Type B pancreatic cell (in vitro differentiated cells): ENCODE measurements at regions not wholly inside any gene's neighbourhood (a gene's known extent, or its start where the extent isn't known, plus 50 kb on each side); places are given as distances from the start of the nearest gene placed in this dataset.
"Not testable (repeated sequence)": the region's sequence is repeated elsewhere in the genome, so short reads cannot be mapped to it uniquely, and the experiment has no call there.

Source experiments
- DNase-seq: peaks from one replicate; pipeline ENCODE4 v3.0.0; 2021; ENCODE audit warnings: mixed read lengths; ENCODE audit not compliant: unreplicated experiment; ENCODE audit errors: extremely low spot score
- H3K27ac Mint-ChIP-seq: 2 replicates; pipeline ENCODE4 v1.8.0; 2021; ENCODE audit warnings: mild to moderate bottlenecking, mixed read lengths
- H3K27me3 Mint-ChIP-seq: 2 replicates; pipeline ENCODE4 v1.8.0; 2021; ENCODE audit warnings: mixed read lengths
- H3K36me3 Mint-ChIP-seq: 2 replicates; pipeline ENCODE4 v1.8.0; 2021; ENCODE audit warnings: mixed read lengths
- H3K4me1 Mint-ChIP-seq: one replicate; pipeline ENCODE4 v1.8.0; 2021; ENCODE audit warnings: mixed read lengths; ENCODE audit not compliant: unreplicated experiment
- H3K4me3 Mint-ChIP-seq: 2 replicates; pipeline ENCODE4 v1.8.0; 2021; ENCODE audit warnings: mild to moderate bottlenecking, mixed read lengths
- H3K9me3 Mint-ChIP-seq: 2 replicates; pipeline ENCODE4 v1.8.0; 2021; ENCODE audit warnings: mixed read lengths
- CTCF ChIP-seq: fragments of 200-600 bp; sonication (generic); conservative IDR thresholded peaks from 2 replicates; pipeline ENCODE4 v1.5.0; 2021; ENCODE audit warnings: antibody characterized with exemption, mild to moderate bottlenecking

- DNase-seq = no peak
Measured at GRCh38 chr2:31693882-31694281, 113.1 kb upstream of the SRD5A2 start.

GRCh38 chr2:31688282-31688681 lies 107.5 kb upstream of the SRD5A2 start:
- Mint-ChIP-seq H3K4me3 (no peak overlapping the region), H3K36me3 (no peaks in the 10 kb centered on the region), H3K27ac (no peak overlapping the region), H3K9me3 (peaks cover 21% of the 10 kb centered on the region), H3K4me1 (no peaks in the 10 kb centered on the region), H3K27me3 (no peaks in the 10 kb centered on the region)
- TF ChIP-seq CTCF = peak; percentile 75
- no peak for DNase-seq

More at GRCh38 chr2:31693882-31694281, 113.1 kb upstream of the SRD5A2 start:
- H3K4me1 Mint-ChIP-seq = no peaks in the 10 kb centered on the region
- H3K4me3 Mint-ChIP-seq = no peak overlapping the region
- TF ChIP-seq CTCF = no peak
- H3K36me3 Mint-ChIP-seq = no peaks in the 10 kb centered on the region
- H3K27ac Mint-ChIP-seq = no peak overlapping the region
- peaks cover 21% of the 10 kb centered on the region for H3K9me3 Mint-ChIP-seq
- no peaks in the 10 kb centered on the region for H3K27me3 Mint-ChIP-seq

DNA sequence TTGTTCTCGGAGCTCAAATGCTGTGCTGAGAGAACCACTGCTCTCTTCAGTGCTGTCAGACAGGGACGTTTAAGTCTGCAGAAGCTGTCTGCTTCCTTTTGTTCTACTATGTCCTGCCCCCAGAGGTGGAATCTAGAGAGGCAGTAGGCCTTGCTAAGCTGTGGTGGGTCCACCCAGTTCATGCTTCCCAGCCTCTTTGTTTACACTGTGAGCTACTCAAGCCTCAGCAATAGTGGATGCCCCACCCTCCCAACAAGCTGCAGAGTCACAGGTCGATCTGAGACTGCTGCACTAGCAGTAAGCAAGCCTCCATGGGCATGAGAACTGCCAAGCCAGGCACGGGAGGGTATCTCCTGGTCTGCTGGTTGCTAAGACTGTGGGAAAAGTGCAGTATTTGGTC lies 102.8 kb upstream of the SRD5A2 start:
- not testable (repeated sequence) for H3K4me3 Mint-ChIP-seq, H3K27ac Mint-ChIP-seq, H3K27me3 Mint-ChIP-seq, H3K36me3 Mint-ChIP-seq, DNase-seq, H3K9me3 Mint-ChIP-seq, H3K4me1 Mint-ChIP-seq

GRCh38 chr2:31675485-31675901 lies 94.8 kb upstream of the SRD5A2 start:
- TF ChIP-seq CTCF = peak; percentile 66
- Mint-ChIP-seq H3K36me3 (no peaks in the 10 kb centered on the region), H3K9me3 (peaks cover 12% of the 10 kb centered on the region), H3K27ac (no peak overlapping the region), H3K4me3 (no peak overlapping the region), H3K27me3 (peaks cover 2% of the 10 kb centered on the region), H3K4me1 (no peaks in the 10 kb centered on the region)
- no peak for DNase-seq

DNA sequence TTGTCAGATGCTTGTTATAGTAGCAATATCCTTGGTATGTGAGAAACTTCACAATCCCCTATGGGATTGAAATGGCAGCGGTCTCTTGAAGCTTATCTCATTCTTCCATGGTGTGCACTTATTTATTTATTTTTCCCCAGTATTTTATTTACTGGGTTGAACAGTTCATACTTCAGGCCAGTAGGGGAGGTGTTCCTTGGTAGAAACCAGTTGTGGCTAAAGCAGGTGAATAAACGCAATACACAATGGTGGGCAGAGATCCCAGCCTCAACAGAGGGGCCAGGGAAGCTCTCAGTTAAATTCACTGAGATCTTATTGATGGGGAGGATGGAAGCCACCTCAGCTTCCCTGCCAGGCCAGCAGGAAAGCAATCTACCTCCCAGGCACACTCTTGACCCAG lies 93.7 kb upstream of the SRD5A2 start:
- no peak for DNase-seq
- no peaks in the 10 kb centered on the region for H3K4me1 Mint-ChIP-seq
- peaks cover 13% of the 10 kb centered on the region for H3K9me3 Mint-ChIP-seq
- H3K27ac Mint-ChIP-seq = no peak overlapping the region
- peaks cover 2% of the 10 kb centered on the region for H3K27me3 Mint-ChIP-seq
- no peak overlapping the region for H3K4me3 Mint-ChIP-seq
- peak; percentile 40 for TF ChIP-seq CTCF
- no peaks in the 10 kb centered on the region for H3K36me3 Mint-ChIP-seq

DNA sequence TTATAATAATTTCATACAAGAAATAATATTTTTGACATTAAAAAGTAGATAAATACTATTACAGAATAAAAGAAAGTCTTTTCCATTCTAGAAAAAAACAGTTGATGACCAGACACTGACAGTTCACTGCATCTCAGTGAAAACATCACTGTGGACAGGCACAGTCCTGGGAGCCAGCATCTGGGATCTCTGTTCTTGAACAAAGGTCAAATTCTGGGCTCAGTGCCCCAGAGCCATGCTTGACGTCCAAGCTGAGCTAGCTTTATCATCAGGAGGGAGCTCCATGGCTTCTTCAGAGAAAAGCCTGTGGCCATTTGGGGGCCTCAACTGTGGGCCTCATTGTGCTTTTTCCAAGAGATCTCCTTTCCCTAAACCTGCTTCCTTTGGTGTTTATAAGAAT lies 86.1 kb upstream of the SRD5A2 start:
- H3K4me3 Mint-ChIP-seq = no peak overlapping the region
- no peaks in the 10 kb centered on the region for H3K4me1 Mint-ChIP-seq
- peaks cover 7% of the 10 kb centered on the region for H3K9me3 Mint-ChIP-seq
- no peak overlapping the region for H3K27ac Mint-ChIP-seq
- no peaks in the 10 kb centered on the region for H3K36me3 Mint-ChIP-seq
- no peak for DNase-seq
- H3K27me3 Mint-ChIP-seq = peaks cover 4% of the 10 kb centered on the region
- no peak for TF ChIP-seq CTCF
